GM13976 (cell line): ENCODE measurements at regions not wholly inside any gene's neighbourhood (a gene's known extent, or its start where the extent isn't known, plus 50 kb on each side); places are given as distances from the start of the nearest gene placed in this dataset.

Source experiments
- DNase-seq: peaks from one replicate; pipeline ENCODE4 v3.0.0; 2012; ENCODE audit warnings: low spot score
- in situ Hi-C: fragments of 300-500 bp; cut with MboI; formaldehyde crosslinking; loops from one replicate; pipeline ENCODE4 v1.12.0; 2022; ENCODE audit warnings: low sequenced_read_pairs, mixed read lengths, inconsistent platforms; ENCODE audit not compliant: unreplicated experiment
- TF ChIP-seq, protein P1 (sequence below): IDR thresholded peaks from 2 replicates; pipeline ENCODE4 v1.5.1; 2012; ENCODE audit warnings: borderline replicate concordance, mild to moderate bottlenecking; ENCODE audit not compliant: insufficient read depth; ENCODE audit errors: extremely low read depth, missing control alignments, control extremely low read depth

DNA sequence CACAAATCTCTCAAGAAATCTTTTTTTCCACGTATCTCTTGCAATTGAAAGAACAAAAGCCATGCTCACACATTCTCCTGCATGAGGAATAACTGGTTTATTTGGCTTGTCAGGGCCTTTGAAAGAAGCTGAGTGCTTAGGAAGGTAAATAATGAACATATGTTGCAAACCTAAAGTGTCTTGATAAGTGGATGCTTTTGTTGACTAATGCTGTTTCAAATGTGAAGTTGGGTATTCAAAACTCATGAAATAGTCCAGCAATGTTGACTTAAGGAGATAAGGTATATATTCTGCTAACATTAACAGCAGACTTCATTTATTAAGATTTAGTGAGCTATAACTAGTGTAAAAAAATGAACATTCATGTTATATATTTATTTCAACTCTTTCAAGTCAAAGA lies 1792.7 kb upstream of the MIR17HG start:
- no peak for DNase-seq
- in situ Hi-C loops = no loop called here
- TF ChIP-seq, protein P1, sequence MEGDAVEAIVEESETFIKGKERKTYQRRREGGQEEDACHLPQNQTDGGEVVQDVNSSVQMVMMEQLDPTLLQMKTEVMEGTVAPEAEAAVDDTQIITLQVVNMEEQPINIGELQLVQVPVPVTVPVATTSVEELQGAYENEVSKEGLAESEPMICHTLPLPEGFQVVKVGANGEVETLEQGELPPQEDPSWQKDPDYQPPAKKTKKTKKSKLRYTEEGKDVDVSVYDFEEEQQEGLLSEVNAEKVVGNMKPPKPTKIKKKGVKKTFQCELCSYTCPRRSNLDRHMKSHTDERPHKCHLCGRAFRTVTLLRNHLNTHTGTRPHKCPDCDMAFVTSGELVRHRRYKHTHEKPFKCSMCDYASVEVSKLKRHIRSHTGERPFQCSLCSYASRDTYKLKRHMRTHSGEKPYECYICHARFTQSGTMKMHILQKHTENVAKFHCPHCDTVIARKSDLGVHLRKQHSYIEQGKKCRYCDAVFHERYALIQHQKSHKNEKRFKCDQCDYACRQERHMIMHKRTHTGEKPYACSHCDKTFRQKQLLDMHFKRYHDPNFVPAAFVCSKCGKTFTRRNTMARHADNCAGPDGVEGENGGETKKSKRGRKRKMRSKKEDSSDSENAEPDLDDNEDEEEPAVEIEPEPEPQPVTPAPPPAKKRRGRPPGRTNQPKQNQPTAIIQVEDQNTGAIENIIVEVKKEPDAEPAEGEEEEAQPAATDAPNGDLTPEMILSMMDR = no peak

DNA sequence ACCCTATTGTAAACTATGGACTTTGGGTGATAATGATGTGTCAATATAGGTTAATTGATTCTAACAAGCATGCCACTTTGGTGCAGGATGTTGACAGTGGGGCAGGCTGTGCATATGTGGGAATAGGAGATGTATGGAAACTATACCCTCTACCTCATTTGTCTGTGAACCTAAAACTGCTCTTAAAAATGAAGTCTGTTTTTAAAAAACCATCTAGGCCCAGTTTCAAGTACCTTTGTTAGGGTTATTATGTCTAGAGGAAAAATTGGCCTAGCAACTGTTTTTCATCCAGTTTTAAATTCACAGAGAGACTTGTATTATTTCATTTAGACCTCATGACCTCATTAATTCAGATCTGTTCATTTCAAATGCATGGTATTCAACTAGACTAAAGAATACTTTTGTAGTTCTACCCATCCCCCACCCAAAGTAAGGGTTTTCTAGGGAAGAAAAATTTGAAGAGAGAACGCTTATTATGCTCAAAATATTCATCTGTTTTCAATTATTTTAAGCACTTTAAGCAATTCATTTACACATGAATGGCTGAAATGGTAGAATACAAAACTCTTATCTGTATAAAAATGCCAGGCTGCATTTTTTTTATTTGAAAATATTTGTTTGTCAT lies 1781.9 kb upstream of the MIR17HG start:
- DNase-seq = no peak
- TF ChIP-seq, protein P1 = no peak
- in situ Hi-C loops = no loop called here

DNA sequence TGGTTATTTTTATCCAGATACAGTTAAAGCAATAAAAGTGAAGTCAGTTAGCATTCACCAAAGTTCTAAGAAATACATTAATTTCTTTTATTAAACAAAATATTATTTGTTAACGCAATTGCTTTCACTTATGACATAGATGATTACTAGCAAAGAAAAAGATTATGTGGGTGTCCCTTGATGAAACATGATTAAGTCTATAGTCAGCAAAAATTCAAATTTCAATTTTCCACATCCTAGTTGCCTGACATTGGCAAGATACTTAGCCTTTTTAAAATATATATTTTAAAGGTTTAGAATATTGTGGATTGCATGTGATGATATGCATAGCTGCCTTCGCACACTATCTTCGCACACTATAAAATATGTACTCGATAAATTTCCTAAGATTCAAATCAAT lies 1780.5 kb upstream of the MIR17HG start:
- TF ChIP-seq, protein P1 = no peak
- no peak for DNase-seq
- in situ Hi-C loops = no loop called here

DNA sequence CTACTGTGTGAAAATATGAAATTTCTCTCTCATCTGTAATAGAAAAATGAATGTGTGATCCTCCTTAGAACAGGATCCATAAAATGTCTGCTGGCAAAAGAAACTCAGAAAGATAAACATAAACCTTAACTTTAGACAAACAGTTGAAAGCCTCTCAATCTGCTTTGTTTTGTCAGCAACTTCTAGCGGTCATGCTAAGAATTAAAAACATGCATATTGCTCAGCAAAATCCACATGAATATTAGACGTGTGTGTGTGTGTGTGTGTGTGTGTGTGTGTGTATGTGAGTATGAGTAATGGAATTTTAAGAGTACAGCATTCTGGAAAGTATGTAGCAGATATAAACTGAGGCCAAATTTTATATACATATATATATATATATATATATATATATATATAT lies 1779.2 kb upstream of the MIR17HG start:
- DNase-seq = no peak
- TF ChIP-seq, protein P1 = no peak
- in situ Hi-C loops = no loop called here

DNA sequence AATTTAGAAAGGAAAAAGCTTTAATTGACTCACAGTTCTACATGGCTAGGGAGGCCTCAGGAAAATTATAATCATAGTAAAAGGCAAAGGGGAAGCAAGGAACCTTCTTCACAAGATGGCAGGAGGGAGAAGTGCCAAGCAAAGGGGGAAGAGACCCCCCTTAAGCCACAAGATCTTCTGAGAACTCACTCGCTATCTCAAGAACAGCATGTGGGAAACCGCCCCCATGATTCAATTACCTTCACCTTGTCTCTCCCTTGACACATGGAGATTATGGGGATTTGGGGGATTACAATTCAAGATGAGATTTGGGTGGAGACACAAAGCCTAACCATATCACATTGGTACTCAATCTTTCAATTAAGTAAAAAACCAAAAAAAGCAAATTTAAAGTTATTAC lies 1778.7 kb upstream of the MIR17HG start:
- in situ Hi-C loops = no loop called here
- TF ChIP-seq, protein P1 = no peak
- DNase-seq = no peak

DNA sequence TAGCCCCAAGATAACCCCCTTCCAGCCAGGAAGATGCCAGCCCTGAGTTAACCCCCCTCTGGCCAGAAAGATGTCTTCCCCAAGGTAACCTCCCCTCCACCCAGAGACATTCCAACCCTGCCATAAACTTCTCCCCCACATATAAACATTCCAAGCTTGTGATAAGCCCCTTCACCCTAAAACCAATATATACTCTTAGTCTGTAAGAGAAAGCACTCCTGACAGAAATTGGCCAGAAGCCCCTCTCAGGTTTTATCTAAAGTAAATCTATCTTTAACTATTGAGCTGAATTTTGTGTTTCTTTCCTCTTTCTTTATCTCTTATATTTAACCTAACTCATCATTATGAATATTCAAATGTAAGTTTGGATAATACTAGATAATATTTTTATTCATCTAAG lies 1775.8 kb upstream of the MIR17HG start:
- in situ Hi-C loops = no loop called here
- no peak for DNase-seq
- TF ChIP-seq, protein P1 = no peak
